Stimulated activated CD8-positive, alpha-beta memory T cell treated with anti-CD3 and anti-CD28 coated beads, Interleukin-2, amount 100 ng/mL, for 1 hour (primary cell): ENCODE measurements at regions not wholly inside any gene's neighbourhood (a gene's known extent, or its start where the extent isn't known, plus 50 kb on each side); places are given as distances from the start of the nearest gene placed in this dataset.
"Not testable (repeated sequence)": the region's sequence is repeated elsewhere in the genome, so short reads cannot be mapped to it uniquely, and the experiment has no call there.

Experiments
- DNase-seq, 2 donors: peaks; one replicate each; pipeline ENCODE4 v3.0.0-alpha.2; 2020; ENCODE audit warnings: low read depth in 2 of 2

- DNase-seq = no peak
Observed at GRCh38 chr4:177802162-177802561, 359.9 kb upstream of the AGA start.

- DNase-seq = no peak
Observed at GRCh38 chr4:177802661-177803060, 360.4 kb upstream of the AGA start.

GRCh38 chr4:177803151-177803550 is 360.9 kb upstream of the AGA start:
- no peak for DNase-seq

- no peak for DNase-seq
Observed at GRCh38 chr4:177809791-177810190, 367.6 kb upstream of the AGA start.

- DNase-seq = no peak
Observed at GRCh38 chr4:177810220-177810619, 368.0 kb upstream of the AGA start.

- DNase-seq = not testable (repeated sequence)
Observed at GRCh38 chr4:177818392-177818791, 376.2 kb upstream of the AGA start.

- DNase-seq = no peak
Observed at GRCh38 chr4:177826973-177827372, 384.7 kb upstream of the AGA start.

- no peak for DNase-seq
Observed at GRCh38 chr4:177841258-177841657, 399.0 kb upstream of the AGA start.

GRCh38 chr4:177853229-177853628 is 411.0 kb upstream of the AGA start:
- DNase-seq = no peak

- DNase-seq = no peak
Observed at GRCh38 chr4:177855507-177856197, 413.4 kb upstream of the AGA start.

GRCh38 chr4:177860171-177860570 is 417.9 kb upstream of the AGA start:
- no peak for DNase-seq

GRCh38 chr4:177861551-177862094 is 419.4 kb upstream of the AGA start:
- DNase-seq = no peak

GRCh38 chr4:177862541-177863176 is 420.4 kb upstream of the AGA start:
- DNase-seq = no peak

- no peak for DNase-seq
Observed at GRCh38 chr4:177879851-177880250, 437.6 kb upstream of the AGA start.

GRCh38 chr4:177895136-177895535 is 452.9 kb upstream of the AGA start:
- no peak for DNase-seq

GRCh38 chr4:177901786-177902185 is 459.5 kb upstream of the AGA start:
- DNase-seq = no peak

GRCh38 chr4:177902386-177902785 is 460.1 kb upstream of the AGA start:
- DNase-seq = no peak

GRCh38 chr4:177907736-177908424 is 465.6 kb upstream of the AGA start:
- no peak for DNase-seq

GRCh38 chr4:177921715-177922114 is 479.5 kb upstream of the AGA start:
- no peak for DNase-seq

- no peak for DNase-seq
Observed at GRCh38 chr4:177923888-177924287, 481.7 kb upstream of the AGA start.

GRCh38 chr4:177937041-177937440 is 494.8 kb upstream of the AGA start:
- no peak for DNase-seq

- no peak for DNase-seq
Observed at GRCh38 chr4:177938226-177938625, 496.0 kb upstream of the AGA start.

- DNase-seq = no peak
Observed at GRCh38 chr4:177945268-177945667, 503.0 kb upstream of the AGA start.
